CD4-positive, alpha-beta T cell (primary cell): ENCODE measurements at regions not wholly inside any gene's neighbourhood (a gene's known extent, or its start where the extent isn't known, plus 50 kb on each side); places are given as distances from the start of the nearest gene placed in this dataset.

Experiments used
- ATAC-seq: fragments of 200-7000 bp; cut with Tn5 transposase; one replicate; pipeline ENCODE4 v1.10.0; 2022; ENCODE audit warnings: mild to moderate bottlenecking; ENCODE audit not compliant: poor library complexity
- CTCF ChIA-PET: fragments of 350-600 bp; sonication (Branson Sonifier 250); formaldehyde crosslinking; loops from one replicate; lab custom pipeline; 2021; ENCODE audit warnings: antibody characterized with exemption, inconsistent platforms; lab: Charles Lee
- POLR2A ChIA-PET: fragments of 350-600 bp; sonication (Branson Sonifier 250); formaldehyde crosslinking; loops from one replicate; lab custom pipeline; 2021; ENCODE audit warnings: antibody characterized with exemption, inconsistent platforms; lab: Charles Lee
- DNase-seq, 14 experiments: peaks; one replicate each; pipeline ENCODE4 v3.0.0-alpha.2; 2013 to 2020; ENCODE audit warnings: mixed read lengths in 2 of 14
- H3K27ac ChIP-seq, 2 donors: one replicate each; pipeline versions ENCODE4 v1.5.1 to v1.7.0; 2013; ENCODE audit warnings: low read length in 2 of 2, low read depth in 1 of 2, mild to moderate bottlenecking in 1 of 2
- H3K27me3 ChIP-seq, 2 experiments: 1 replicate in 1 of 2; 2 replicates in 1 of 2; pipeline versions ENCODE4 v1.6.1 to v1.7.0; 2013; ENCODE audit warnings: low read length in 2 of 2, control low read depth in 1 of 2, mild to moderate bottlenecking in 1 of 2, moderate library complexity in 1 of 2; ENCODE audit not compliant: insufficient read depth in 2 of 2, control insufficient read depth in 1 of 2
- H3K36me3 ChIP-seq: one replicate; pipeline ENCODE4 v1.6.1; 2013; ENCODE audit warnings: low read length, control low read depth; ENCODE audit not compliant: insufficient read depth
- H3K4me1 ChIP-seq: one replicate; pipeline ENCODE4 v1.6.1; 2013; ENCODE audit warnings: low read length, control low read depth; ENCODE audit not compliant: insufficient read depth
- H3K4me3 ChIP-seq: one replicate; pipeline ENCODE4 v1.5.1; 2013; ENCODE audit warnings: mild to moderate bottlenecking, low read length, moderate library complexity
- H3K9me3 ChIP-seq, 2 experiments: 1 replicate in 1 of 2; 2 replicates in 1 of 2; pipeline versions ENCODE4 v1.6.1 to v1.7.0; 2013; ENCODE audit warnings: low read length in 2 of 2, mild to moderate bottlenecking in 2 of 2, control low read depth in 1 of 2, moderate library complexity in 1 of 2; ENCODE audit not compliant: control insufficient read depth in 1 of 2, insufficient read depth in 1 of 2
- H3K27ac Mint-ChIP-seq: one replicate; pipeline ENCODE4 v1.8.0; 2020; ENCODE audit warnings: mixed read lengths
- H3K27me3 Mint-ChIP-seq: one replicate; pipeline ENCODE4 v1.8.0; 2021; ENCODE audit warnings: mixed read lengths
- H3K36me3 Mint-ChIP-seq: one replicate; pipeline ENCODE4 v1.8.0; 2021; ENCODE audit warnings: low read depth, mixed read lengths
- H3K4me1 Mint-ChIP-seq: one replicate; pipeline ENCODE4 v1.8.0; 2021; ENCODE audit warnings: low read depth, mixed read lengths
- H3K4me3 Mint-ChIP-seq: one replicate; pipeline ENCODE4 v1.8.0; 2020; ENCODE audit warnings: mild to moderate bottlenecking, mixed read lengths
- H3K9me3 Mint-ChIP-seq: one replicate; pipeline ENCODE4 v1.8.0; 2020; ENCODE audit warnings: mixed read lengths
- intact Hi-C, 2 experiments: fragments of 100-400 bp; cut with DNase I in 1 of 2; cut with micrococcal nuclease in 1 of 2; formaldehyde crosslinking; loops; one replicate each; pipeline versions ENCODE4 v1.15.1 to v1.9.0; 2023 to 2025; cut with DNase I, micrococcal nuclease
- TF ChIP-seq, protein P1 (sequence below): fragments of 200-600 bp; IDR thresholded peaks from one replicate; pipeline ENCODE4 v1.8.0; 2022; ENCODE audit warnings: antibody characterized with exemption, mild to moderate bottlenecking

- no peaks in the 10 kb centered on the region for H3K27me3 Mint-ChIP-seq
- CTCF ChIA-PET, result no interaction called here
Observed at GRCh38 chr3:81214631-81215030, 546.8 kb downstream of the GBE1 start.

GRCh38 chr3:81199587-81199986, 561.9 kb downstream of the GBE1 start:
- Histone ChIP-seq H3K9me3 (peaks cover 0 to 5% of the 10 kb centered on the region in 2 experiments), H3K4me1 (no peaks in the 10 kb centered on the region), H3K4me3 (no peak overlapping the region), H3K27ac (no peak overlapping the region), H3K36me3 (no peaks in the 10 kb centered on the region), H3K27me3 (no peaks in the 10 kb centered on the region)
- CTCF ChIA-PET, result no interaction called here
- no peak for DNase-seq
- intact Hi-C loops, result no loop called here
- H3K9me3 Mint-ChIP-seq, result peaks cover 9% of the 10 kb centered on the region
- H3K27me3 Mint-ChIP-seq, result no peaks in the 10 kb centered on the region
- POLR2A ChIA-PET, result no interaction called here
- H3K27ac Mint-ChIP-seq, result no peak overlapping the region
- H3K4me3 Mint-ChIP-seq, result no peak overlapping the region
- no peak for ATAC-seq
- no peaks in the 10 kb centered on the region for H3K36me3 Mint-ChIP-seq
- TF ChIP-seq, protein P1, sequence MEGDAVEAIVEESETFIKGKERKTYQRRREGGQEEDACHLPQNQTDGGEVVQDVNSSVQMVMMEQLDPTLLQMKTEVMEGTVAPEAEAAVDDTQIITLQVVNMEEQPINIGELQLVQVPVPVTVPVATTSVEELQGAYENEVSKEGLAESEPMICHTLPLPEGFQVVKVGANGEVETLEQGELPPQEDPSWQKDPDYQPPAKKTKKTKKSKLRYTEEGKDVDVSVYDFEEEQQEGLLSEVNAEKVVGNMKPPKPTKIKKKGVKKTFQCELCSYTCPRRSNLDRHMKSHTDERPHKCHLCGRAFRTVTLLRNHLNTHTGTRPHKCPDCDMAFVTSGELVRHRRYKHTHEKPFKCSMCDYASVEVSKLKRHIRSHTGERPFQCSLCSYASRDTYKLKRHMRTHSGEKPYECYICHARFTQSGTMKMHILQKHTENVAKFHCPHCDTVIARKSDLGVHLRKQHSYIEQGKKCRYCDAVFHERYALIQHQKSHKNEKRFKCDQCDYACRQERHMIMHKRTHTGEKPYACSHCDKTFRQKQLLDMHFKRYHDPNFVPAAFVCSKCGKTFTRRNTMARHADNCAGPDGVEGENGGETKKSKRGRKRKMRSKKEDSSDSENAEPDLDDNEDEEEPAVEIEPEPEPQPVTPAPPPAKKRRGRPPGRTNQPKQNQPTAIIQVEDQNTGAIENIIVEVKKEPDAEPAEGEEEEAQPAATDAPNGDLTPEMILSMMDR, result no peak
- no peaks in the 10 kb centered on the region for H3K4me1 Mint-ChIP-seq

More at GRCh38 chr3:81214631-81215030, 546.8 kb downstream of the GBE1 start:
- no peak for ATAC-seq
- H3K36me3 Mint-ChIP-seq, result no peaks in the 10 kb centered on the region
- intact Hi-C loops, result no loop called here
- POLR2A ChIA-PET, result no interaction called here
- H3K4me1 ChIP-seq, result no peaks in the 10 kb centered on the region
- no peaks in the 10 kb centered on the region for H3K27me3 ChIP-seq
- H3K9me3 ChIP-seq, result peaks cover 0 to 3% of the 10 kb centered on the region in 2 experiments
- no peak for DNase-seq
- peaks cover 6% of the 10 kb centered on the region for H3K9me3 Mint-ChIP-seq
- no peak overlapping the region for H3K4me3 ChIP-seq
- TF ChIP-seq, protein P1, result no peak
- H3K4me3 Mint-ChIP-seq, result no peak overlapping the region
- no peaks in the 10 kb centered on the region for H3K4me1 Mint-ChIP-seq
- H3K27ac ChIP-seq, result no peak overlapping the region
- no peak overlapping the region for H3K27ac Mint-ChIP-seq
- H3K36me3 ChIP-seq, result no peaks in the 10 kb centered on the region

- POLR2A ChIA-PET, result no interaction called here
- intact Hi-C loops, result no loop called here
Observed at GRCh38 chr3:81198756-81199155, 562.7 kb downstream of the GBE1 start.

More at GRCh38 chr3:81198756-81199155, 562.7 kb downstream of the GBE1 start:
- ATAC-seq, result no peak
- H3K36me3 ChIP-seq, result no peaks in the 10 kb centered on the region
- Mint-ChIP-seq H3K36me3 (no peaks in the 10 kb centered on the region), H3K4me1 (no peaks in the 10 kb centered on the region), H3K9me3 (peaks cover 9% of the 10 kb centered on the region), H3K27me3 (no peaks in the 10 kb centered on the region), H3K4me3 (no peak overlapping the region), H3K27ac (no peak overlapping the region)
- no peaks in the 10 kb centered on the region for H3K4me1 ChIP-seq
- no peak for DNase-seq
- no peaks in the 10 kb centered on the region for H3K27me3 ChIP-seq
- TF ChIP-seq, protein P1, result no peak
- H3K9me3 ChIP-seq, result peaks cover 0 to 5% of the 10 kb centered on the region in 2 experiments
- CTCF ChIA-PET, result no interaction called here
- H3K4me3 ChIP-seq, result no peak overlapping the region
- H3K27ac ChIP-seq, result no peak overlapping the region
